Transverse colon (tissue), 4 donors: ENCODE measurements at regions not wholly inside any gene's neighbourhood (a gene's known extent, or its start where the extent isn't known, plus 50 kb on each side); places are given as distances from the start of the nearest gene placed in this dataset.

ENCODE experiments used
- DNase-seq: peaks from one replicate; pipeline ENCODE4 v3.0.0-alpha.2; 2019
- H3K27ac ChIP-seq, 4 donors: fragments of 200-600 bp; sonication (generic); 2 replicates each; pipeline ENCODE4 v1.5.1; 2016 to 2018; ENCODE audit warnings: inconsistent platforms in 4 of 4
- H3K27me3 ChIP-seq: fragments of 200-600 bp; sonication (generic); 2 replicates; pipeline ENCODE4 v1.5.1; 2017; ENCODE audit warnings: inconsistent platforms
- H3K36me3 ChIP-seq, 4 donors: fragments of 200-600 bp; sonication (generic); 2 replicates each; pipeline ENCODE4 v1.5.1; 2017 to 2019; ENCODE audit warnings: inconsistent platforms in 4 of 4
- H3K4me1 ChIP-seq, 4 donors: fragments of 200-600 bp; sonication (generic); 2 replicates each; pipeline ENCODE4 v1.5.1; 2017 to 2020; ENCODE audit warnings: inconsistent platforms in 4 of 4
- H3K4me3 ChIP-seq, 4 donors: fragments of 200-600 bp; sonication (generic); 1 replicate in 1 of 4; 2 replicates in 3 of 4; pipeline versions ENCODE4 v1.5.1 to v1.6.1; 2017 to 2019; ENCODE audit warnings: inconsistent platforms in 4 of 4
- H3K9me3 ChIP-seq, 2 donors: fragments of 200-600 bp; sonication (generic); 2 replicates each; pipeline ENCODE4 v1.5.1; 2017 to 2019; ENCODE audit warnings: inconsistent platforms in 2 of 2
- CTCF ChIP-seq, 5 experiments: fragments of 200-600 bp in 3 of 5; fragments of 450-650 bp in 2 of 5; sonication (generic) in 3 of 5; IDR thresholded peaks; 1 replicate in 2 of 5; 2 replicates in 3 of 5; pipeline ENCODE4 v1.5.1; 2016 to 2017; ENCODE audit warnings: antibody characterized with exemption in 5 of 5, inconsistent platforms in 3 of 5, mild to moderate bottlenecking in 2 of 5, moderate library complexity in 1 of 5
- EP300 ChIP-seq: sonication (generic); formaldehyde crosslinking; IDR thresholded peaks from one replicate; pipeline ENCODE4 v1.6.1; 2017; ENCODE audit warnings: antibody characterized with exemption, low read depth
- POLR2A ChIP-seq: fragments of 450-650 bp; IDR thresholded peaks from one replicate; pipeline ENCODE4 v1.6.1; 2016; ENCODE audit warnings: antibody characterized with exemption, mild to moderate bottlenecking, moderate library complexity
- POLR2AphosphoS5 ChIP-seq, 3 donors: sonication (generic); formaldehyde crosslinking; IDR thresholded peaks; one replicate each; pipeline ENCODE4 v1.6.1; 2016; ENCODE audit warnings: antibody characterized with exemption in 3 of 3
- whole genome bisulfite sequencing, 2 donors: methylation state at CpG; one replicate each; pipeline ENCODE4 v1.1.5; 2018; ENCODE audit warnings: low coverage in 1 of 2; 5-methylcytosine and 5-hydroxymethylcytosine counted together
- in situ Hi-C, 4 donors: fragments of 200-750 bp; cut with MboI; loops; one replicate each; pipeline versions ENCODE4 v1.15.0 to v1.15.1; 2017; ENCODE audit warnings: low sequenced_read_pairs in 3 of 4, low pct_ligation_motif_present in 1 of 4, low pct_unique_long_range_greater_than_20kb in 1 of 4
- intact Hi-C: fragments of 100-400 bp; cut with DNase I; formaldehyde crosslinking; loops from one replicate; pipeline ENCODE4 v1.15.1; 2023; ENCODE audit warnings: low total_unique reads

GRCh38 chr2:151553-152334, 105.4 kb upstream of the FAM110C start:
- Histone ChIP-seq H3K9me3 (no peaks in the 10 kb centered on the region), H3K4me3 (no peak overlapping the region), H3K27ac (no peak overlapping the region), H3K36me3 (no peaks in the 10 kb centered on the region), H3K4me1 (no peaks in the 10 kb centered on the region), H3K27me3 (peaks cover 5% of the 10 kb centered on the region)
- intact Hi-C loops (no loop called here), in situ Hi-C loops (no loop called here)
- no peak for TF ChIP-seq EP300
- no peak for TF ChIP-seq POLR2AphosphoS5 (IDR thresholded peaks at IDR 0.05)
- no peak for TF ChIP-seq CTCF (IDR thresholded peaks at IDR 0.05)
- TF ChIP-seq POLR2A = no peak
- WGBS, 2 donors = 51 to 63% methylated on average over 6 of the region's 6 CpGs
- no peak for DNase-seq

GRCh38 chr2:145407-145806, 99.1 kb upstream of the FAM110C start:
- TF ChIP-seq POLR2A = no peak
- no peak for TF ChIP-seq CTCF (IDR thresholded peaks at IDR 0.05)
- no peak for TF ChIP-seq EP300
- no peak for TF ChIP-seq POLR2AphosphoS5 (IDR thresholded peaks at IDR 0.05)
- in situ Hi-C loops = no loop called here
- H3K27ac ChIP-seq = no peak overlapping the region
- WGBS, 2 donors = 82% methylated on average over 2 of the region's 2 CpGs
- H3K4me1 ChIP-seq = no peaks in the 10 kb centered on the region
- intact Hi-C loops = no loop called here
- no peaks in the 10 kb centered on the region for H3K36me3 ChIP-seq
- no peak for DNase-seq
- H3K9me3 ChIP-seq = no peaks in the 10 kb centered on the region
- no peak overlapping the region for H3K4me3 ChIP-seq
- no peaks in the 10 kb centered on the region for H3K27me3 ChIP-seq

- H3K36me3 ChIP-seq = no peaks in the 10 kb centered on the region
- in situ Hi-C loops (no loop called here), intact Hi-C loops (no loop called here)
- no peak for DNase-seq
- WGBS, 2 donors = 20 to 50% methylated on average over 1 to 4 of the region's 4 CpGs
- H3K4me3 ChIP-seq = no peak overlapping the region
- no peak overlapping the region for H3K27ac ChIP-seq
- H3K9me3 ChIP-seq = no peaks in the 10 kb centered on the region
- no peaks in the 10 kb centered on the region for H3K4me1 ChIP-seq
- H3K27me3 ChIP-seq = no peaks in the 10 kb centered on the region
- TF ChIP-seq EP300 (no peak), POLR2A (no peak), POLR2AphosphoS5 (IDR thresholded peaks at IDR 0.05) (no peak), CTCF (IDR thresholded peaks at IDR 0.05) (no peak)
Measured at GRCh38 chr2:141611-142010, 95.3 kb upstream of the FAM110C start.

GRCh38 chr2:136666-137065, 90.4 kb upstream of the FAM110C start:
- 83 to 84% methylated on average over 1 to 7 of the region's 7 CpGs for WGBS, 2 donors
- Histone ChIP-seq H3K9me3 (no peaks in the 10 kb centered on the region), H3K4me1 (peaks cover 0 to 14% (median 3%) of the 10 kb centered on the region in 4 donors), H3K4me3 (no peak overlapping the region), H3K36me3 (no peaks in the 10 kb centered on the region), H3K27ac (no peak overlapping the region), H3K27me3 (no peaks in the 10 kb centered on the region)
- intact Hi-C loops = no loop called here
- TF ChIP-seq CTCF (IDR thresholded peaks at IDR 0.05) (no peak), POLR2AphosphoS5 (IDR thresholded peaks at IDR 0.05) (no peak), POLR2A (no peak), EP300 (no peak)
- in situ Hi-C loops = no loop called here
- no peak for DNase-seq
